WTC11 (cell line): ENCODE measurements at regions not wholly inside any gene's neighbourhood (a gene's known extent, or its start where the extent isn't known, plus 50 kb on each side); places are given as distances from the start of the nearest gene placed in this dataset.

Experiments
- ATF1 ChIP-seq: sonication (generic); formaldehyde crosslinking; IDR thresholded peaks from 2 replicates; pipeline ENCODE4 v1.8.1; 2023; ENCODE audit warnings: mild to moderate bottlenecking, moderate library complexity, missing genetic modification reagents
- ATF2 ChIP-seq: sonication (generic); formaldehyde crosslinking; IDR thresholded peaks from 2 replicates; pipeline ENCODE4 v1.8.1; 2022; ENCODE audit warnings: low read depth, missing genetic modification reagents, borderline replicate concordance
- CREB1 ChIP-seq: sonication (generic); formaldehyde crosslinking; IDR thresholded peaks from 2 replicates; pipeline ENCODE4 v1.8.0; 2023; ENCODE audit warnings: mild to moderate bottlenecking, missing genetic modification reagents
- ESRRA ChIP-seq: sonication (generic); formaldehyde crosslinking; IDR thresholded peaks from 2 replicates; pipeline ENCODE4 v1.8.1; 2022; ENCODE audit warnings: mild to moderate bottlenecking, missing genetic modification reagents, borderline replicate concordance
- MAX ChIP-seq: sonication (generic); formaldehyde crosslinking; IDR thresholded peaks from 2 replicates; pipeline ENCODE4 v1.8.0; 2022; ENCODE audit warnings: mild to moderate bottlenecking, missing genetic modification reagents
- MYBL2 ChIP-seq: sonication (generic); formaldehyde crosslinking; IDR thresholded peaks from 2 replicates; pipeline ENCODE4 v1.8.1; 2023; ENCODE audit warnings: mild to moderate bottlenecking, moderate library complexity, missing genetic modification reagents
- NR2C2 ChIP-seq: sonication (generic); formaldehyde crosslinking; IDR thresholded peaks from 2 replicates; pipeline ENCODE4 v1.8.0; 2022; ENCODE audit warnings: mild to moderate bottlenecking, missing genetic modification reagents
- SP1 ChIP-seq: sonication (generic); formaldehyde crosslinking; conservative IDR thresholded peaks from 2 replicates; pipeline ENCODE4 v1.8.1; 2022; ENCODE audit warnings: missing genetic modification reagents
- STAT6 ChIP-seq: sonication (generic); formaldehyde crosslinking; conservative IDR thresholded peaks from 2 replicates; pipeline ENCODE4 v1.8.1; 2023; ENCODE audit warnings: mild to moderate bottlenecking, low read depth, missing genetic modification reagents, moderate library complexity
- ZNF317 ChIP-seq: sonication (generic); formaldehyde crosslinking; IDR thresholded peaks from 2 replicates; pipeline ENCODE4 v1.8.1; 2023; ENCODE audit warnings: low read depth, mild to moderate bottlenecking, moderate library complexity, missing genetic modification reagents, borderline replicate concordance
- ZNF671 ChIP-seq: fragments of 250-450 bp; sonication (Bioruptor Pico); IDR thresholded peaks from 2 replicates; pipeline ENCODE4 v1.8.0; 2021; ENCODE audit warnings: mild to moderate bottlenecking
- TF ChIP-seq, protein P1 (sequence below): fragments of 200-600 bp; IDR thresholded peaks from 2 replicates; pipeline ENCODE4 v1.8.0; 2022; ENCODE audit warnings: antibody characterized with exemption
- TF ChIP-seq, protein P2 (sequence below): sonication (generic); formaldehyde crosslinking; IDR thresholded peaks from 2 replicates; pipeline ENCODE4 v1.8.0; 2023; ENCODE audit warnings: missing genetic modification reagents, mild to moderate bottlenecking, borderline replicate concordance

DNA sequence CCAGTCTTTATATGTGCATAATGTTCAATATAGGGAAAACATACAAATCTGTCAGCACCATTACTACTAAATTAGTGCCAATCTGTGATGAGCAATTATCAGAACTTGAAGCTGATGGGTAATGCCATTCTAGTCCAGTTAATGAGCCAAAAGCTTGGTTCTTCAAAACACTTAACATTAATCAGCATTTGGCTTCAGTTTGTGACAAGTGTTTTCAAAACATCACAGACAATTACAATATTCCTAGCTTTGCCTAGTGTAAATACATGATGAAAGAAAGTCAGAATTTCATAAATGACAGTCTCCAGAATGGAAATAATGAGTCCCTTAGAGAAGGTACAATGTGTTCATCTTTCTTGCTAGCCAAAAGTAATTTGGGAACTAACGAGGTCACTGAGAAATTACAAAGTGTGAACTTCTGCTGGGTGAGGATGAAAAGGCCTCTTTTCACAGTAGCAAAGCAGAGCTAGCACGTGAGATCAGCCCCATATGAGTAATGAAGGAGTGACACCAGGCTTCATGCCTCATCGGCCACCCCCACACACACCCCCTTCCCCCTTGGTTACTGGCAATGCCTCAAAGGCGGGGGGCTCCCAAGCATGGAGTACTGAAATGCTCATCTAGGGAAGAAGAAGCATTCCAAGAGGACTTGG is 180.6 kb upstream of the EEA1 start:
- TF ChIP-seq, protein P1, sequence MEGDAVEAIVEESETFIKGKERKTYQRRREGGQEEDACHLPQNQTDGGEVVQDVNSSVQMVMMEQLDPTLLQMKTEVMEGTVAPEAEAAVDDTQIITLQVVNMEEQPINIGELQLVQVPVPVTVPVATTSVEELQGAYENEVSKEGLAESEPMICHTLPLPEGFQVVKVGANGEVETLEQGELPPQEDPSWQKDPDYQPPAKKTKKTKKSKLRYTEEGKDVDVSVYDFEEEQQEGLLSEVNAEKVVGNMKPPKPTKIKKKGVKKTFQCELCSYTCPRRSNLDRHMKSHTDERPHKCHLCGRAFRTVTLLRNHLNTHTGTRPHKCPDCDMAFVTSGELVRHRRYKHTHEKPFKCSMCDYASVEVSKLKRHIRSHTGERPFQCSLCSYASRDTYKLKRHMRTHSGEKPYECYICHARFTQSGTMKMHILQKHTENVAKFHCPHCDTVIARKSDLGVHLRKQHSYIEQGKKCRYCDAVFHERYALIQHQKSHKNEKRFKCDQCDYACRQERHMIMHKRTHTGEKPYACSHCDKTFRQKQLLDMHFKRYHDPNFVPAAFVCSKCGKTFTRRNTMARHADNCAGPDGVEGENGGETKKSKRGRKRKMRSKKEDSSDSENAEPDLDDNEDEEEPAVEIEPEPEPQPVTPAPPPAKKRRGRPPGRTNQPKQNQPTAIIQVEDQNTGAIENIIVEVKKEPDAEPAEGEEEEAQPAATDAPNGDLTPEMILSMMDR = no peak
- TF ChIP-seq NR2C2 (no peak), ZNF671 (CRISPR knock-in tag) (no peak), MAX (CRISPR knock-in tag) (no peak), ESRRA (no peak), MYBL2 (CRISPR knock-in tag) (no peak), CREB1 (CRISPR knock-in tag) (no peak), ATF2 (CRISPR knock-in tag) (no peak), ZNF317 (CRISPR knock-in tag) (no peak), STAT6 (CRISPR knock-in tag) (no peak), ATF1 (no peak), SP1 (no peak)
- TF ChIP-seq, protein P2, sequence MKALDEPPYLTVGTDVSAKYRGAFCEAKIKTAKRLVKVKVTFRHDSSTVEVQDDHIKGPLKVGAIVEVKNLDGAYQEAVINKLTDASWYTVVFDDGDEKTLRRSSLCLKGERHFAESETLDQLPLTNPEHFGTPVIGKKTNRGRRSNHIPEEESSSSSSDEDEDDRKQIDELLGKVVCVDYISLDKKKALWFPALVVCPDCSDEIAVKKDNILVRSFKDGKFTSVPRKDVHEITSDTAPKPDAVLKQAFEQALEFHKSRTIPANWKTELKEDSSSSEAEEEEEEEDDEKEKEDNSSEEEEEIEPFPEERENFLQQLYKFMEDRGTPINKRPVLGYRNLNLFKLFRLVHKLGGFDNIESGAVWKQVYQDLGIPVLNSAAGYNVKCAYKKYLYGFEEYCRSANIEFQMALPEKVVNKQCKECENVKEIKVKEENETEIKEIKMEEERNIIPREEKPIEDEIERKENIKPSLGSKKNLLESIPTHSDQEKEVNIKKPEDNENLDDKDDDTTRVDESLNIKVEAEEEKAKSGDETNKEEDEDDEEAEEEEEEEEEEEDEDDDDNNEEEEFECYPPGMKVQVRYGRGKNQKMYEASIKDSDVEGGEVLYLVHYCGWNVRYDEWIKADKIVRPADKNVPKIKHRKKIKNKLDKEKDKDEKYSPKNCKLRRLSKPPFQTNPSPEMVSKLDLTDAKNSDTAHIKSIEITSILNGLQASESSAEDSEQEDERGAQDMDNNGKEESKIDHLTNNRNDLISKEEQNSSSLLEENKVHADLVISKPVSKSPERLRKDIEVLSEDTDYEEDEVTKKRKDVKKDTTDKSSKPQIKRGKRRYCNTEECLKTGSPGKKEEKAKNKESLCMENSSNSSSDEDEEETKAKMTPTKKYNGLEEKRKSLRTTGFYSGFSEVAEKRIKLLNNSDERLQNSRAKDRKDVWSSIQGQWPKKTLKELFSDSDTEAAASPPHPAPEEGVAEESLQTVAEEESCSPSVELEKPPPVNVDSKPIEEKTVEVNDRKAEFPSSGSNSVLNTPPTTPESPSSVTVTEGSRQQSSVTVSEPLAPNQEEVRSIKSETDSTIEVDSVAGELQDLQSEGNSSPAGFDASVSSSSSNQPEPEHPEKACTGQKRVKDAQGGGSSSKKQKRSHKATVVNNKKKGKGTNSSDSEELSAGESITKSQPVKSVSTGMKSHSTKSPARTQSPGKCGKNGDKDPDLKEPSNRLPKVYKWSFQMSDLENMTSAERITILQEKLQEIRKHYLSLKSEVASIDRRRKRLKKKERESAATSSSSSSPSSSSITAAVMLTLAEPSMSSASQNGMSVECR (CRISPR knock-in tag) = no peak
